22Rv1 (cell line): ENCODE measurements at regions not wholly inside any gene's neighbourhood (a gene's known extent, or its start where the extent isn't known, plus 50 kb on each side); places are given as distances from the start of the nearest gene placed in this dataset.

ENCODE experiments used
- H3K27ac ChIP-seq: fragments of 450-650 bp; 2 replicates; pipeline ENCODE4 v1.5.1; 2017
- CTCF ChIP-seq: fragments of 450-650 bp; IDR thresholded peaks from 2 replicates; pipeline ENCODE4 v1.5.1; 2017; ENCODE audit warnings: mild to moderate bottlenecking
- ZFX ChIP-seq: fragments of 450-650 bp; IDR thresholded peaks from 2 replicates; pipeline ENCODE4 v1.6.1; 2017; ENCODE audit warnings: antibody characterized with exemption, borderline replicate concordance

GRCh38 chr4:155506745-155507144, 130.0 kb upstream of the MAP9 start:
- no peak overlapping the region for H3K27ac ChIP-seq
- TF ChIP-seq ZFX (no peak), CTCF (no peak)

- TF ChIP-seq ZFX (no peak), CTCF (no peak)
- H3K27ac ChIP-seq, result no peak overlapping the region
These were observed 128.6 kb upstream of the MAP9 start for GRCh38 chr4:155505321-155505720.

- H3K27ac ChIP-seq, result no peak overlapping the region
- TF ChIP-seq ZFX, result no peak
- TF ChIP-seq CTCF, result 0 out of 2 replicates have a peak, but pooled peaks have one; percentile 9
These were observed 120.5 kb upstream of the MAP9 start for GRCh38 chr4:155497306-155497705.

- TF ChIP-seq CTCF (no peak), ZFX (no peak)
- no peak overlapping the region for H3K27ac ChIP-seq
These were observed 119.5 kb upstream of the MAP9 start for GRCh38 chr4:155496294-155496626.

- TF ChIP-seq CTCF (no peak), ZFX (no peak)
- H3K27ac ChIP-seq, result no peak overlapping the region
These were observed 119.0 kb upstream of the MAP9 start for GRCh38 chr4:155495572-155496293.

GRCh38 chr4:155494037-155494718, 117.4 kb upstream of the MAP9 start:
- no peak for TF ChIP-seq ZFX
- no peak for TF ChIP-seq CTCF

GRCh38 chr4:155491336-155492120, 114.8 kb upstream of the MAP9 start:
- TF ChIP-seq ZFX (no peak), CTCF (no peak)
- no peak overlapping the region for H3K27ac ChIP-seq

More at GRCh38 chr4:155494037-155494718, 117.4 kb upstream of the MAP9 start:
- H3K27ac ChIP-seq, result no peak overlapping the region
